Heart left ventricle (tissue), 16 donors: ENCODE measurements at regions not wholly inside any gene's neighbourhood (a gene's known extent, or its start where the extent isn't known, plus 50 kb on each side); places are given as distances from the start of the nearest gene placed in this dataset.

Experiments used
- ATAC-seq, 4 donors: fragments of 200-7000 bp; cut with Tn5 transposase; one replicate each; pipeline ENCODE4 v1.9.1; 2020 to 2022; ENCODE audit warnings: moderate library complexity in 4 of 4, mild to moderate bottlenecking in 3 of 4, moderate number of reproducible peaks in 1 of 4
- DNase-seq, 5 donors: peaks; one replicate each; pipeline ENCODE4 v3.0.0-alpha.2; 2020
- H3K27ac ChIP-seq, 12 donors: fragments of 200-600 bp; sonication (generic) in 4 of 12; one replicate each; pipeline versions ENCODE4 v1.5.0 to v1.8.0; 2016 to 2022; ENCODE audit warnings: mild to moderate bottlenecking in 2 of 12
- H3K27me3 ChIP-seq, 9 donors: fragments of 200-600 bp; sonication (generic) in 2 of 9; one replicate each; pipeline versions ENCODE4 v1.5.1 to v1.8.0; 2016 to 2022; ENCODE audit warnings: mild to moderate bottlenecking in 3 of 9
- H3K36me3 ChIP-seq, 9 donors: fragments of 200-600 bp; sonication (generic) in 2 of 9; one replicate each; pipeline versions ENCODE4 v1.5.0 to v1.8.0; 2018 to 2022; ENCODE audit warnings: mild to moderate bottlenecking in 2 of 9
- H3K4me1 ChIP-seq, 12 donors: fragments of 200-600 bp; sonication (generic) in 4 of 12; one replicate each; pipeline versions ENCODE4 v1.5.0 to v1.8.0; 2016 to 2022; ENCODE audit warnings: mild to moderate bottlenecking in 3 of 12
- H3K4me3 ChIP-seq, 12 donors: fragments of 200-600 bp; sonication (generic) in 4 of 12; one replicate each; pipeline versions ENCODE4 v1.5.0 to v1.8.0; 2017 to 2022; ENCODE audit warnings: mild to moderate bottlenecking in 9 of 12, moderate library complexity in 4 of 12
- H3K9me3 ChIP-seq, 12 donors: fragments of 200-600 bp; sonication (generic) in 4 of 12; one replicate each; pipeline versions ENCODE4 v1.5.0 to v1.8.0; 2016 to 2022; ENCODE audit warnings: mild to moderate bottlenecking in 1 of 12
- POLR2A ChIP-seq, 2 donors: fragments of 450-650 bp; IDR thresholded peaks; one replicate each; pipeline ENCODE4 v1.6.1; 2017; ENCODE audit warnings: antibody characterized with exemption in 2 of 2, mild to moderate bottlenecking in 2 of 2, moderate library complexity in 2 of 2
- WGBS, 4 donors: extraction: QIAGEN DNeasy Blood & Tissue Kit in 2 of 4; methylation state at CpG; one replicate each; pipeline versions ENCODE4 v1.1.5 to v1.1.7; 2013 to 2018; 5-methylcytosine and 5-hydroxymethylcytosine counted together
- intact Hi-C, 10 donors: fragments of 100-400 bp; cut with DNase I; formaldehyde crosslinking; loops; one replicate each; pipeline versions ENCODE4 v1.11.1 to v1.14.2; 2022
- TF ChIP-seq, protein P1 (sequence below), 12 donors: fragments of 200-600 bp; sonication (generic) in 4 of 12; IDR thresholded peaks; one replicate each; pipeline versions ENCODE4 v1.5.0 to v1.8.0; 2018 to 2022; ENCODE audit warnings: antibody characterized with exemption in 12 of 12, mild to moderate bottlenecking in 5 of 12
- donor health status: ischemic (EF 13 %, LVEDD 7.1; RV severe dilation, severe dysfunction).
- donor health status: healthy with polysubstance abuse.
- donor health status: DM: no; HTN: yes; CAD: no.
- donor health status: DM: no; HTN: no; CAD: no.
- donor health status: ischemic (EF 25% LVEDD 6.9; RV normal size, moderate dysfunction).
- donor health status: ischemic (EF 25% LVEDD 5.7; RV mildly dilated, moderate dysfunction).
- donor health status: healthy.
- donor health status: DM: yes; HTN: yes; CAD: no.
- donor health status: ischemic (EF 35%, LVEDD 5.7; RV mildly dilated, moderate dysfunction).
- donor health status: nonischemic (EF 11% LVEDD 7.7; RV severe dilation, severe dysfunction).
- donor health status: DM: yes; HTN: yes; CAD: no.
- donor health status: PGD.
- donor health status: ischemic (EF 29% LVEDD 5.4; RV normal size, mild dysfunction).
- donor health status: nonischemic (EF 23%, LVEDD 6.1; RV moderate dilation, normal function).

DNA sequence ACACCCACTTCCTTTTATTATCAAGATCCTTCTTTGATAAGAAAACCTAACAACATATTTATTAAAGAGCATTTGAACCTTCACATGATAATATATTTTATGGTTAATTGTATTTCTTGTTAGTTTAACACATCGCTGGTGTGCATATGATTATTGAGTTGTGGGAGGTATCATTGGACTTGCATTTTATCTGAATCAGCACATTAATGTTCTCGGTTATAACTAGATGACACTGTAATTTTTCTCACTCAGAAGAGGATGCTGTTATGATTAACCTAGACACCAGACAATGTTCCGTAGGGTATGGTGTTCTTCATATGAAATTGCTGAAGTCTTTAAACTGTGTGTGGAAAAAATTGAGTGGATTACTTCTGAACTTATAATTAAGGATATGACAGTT lies 1188.3 kb upstream of the EPHA6 start:
- TF ChIP-seq, protein P1, sequence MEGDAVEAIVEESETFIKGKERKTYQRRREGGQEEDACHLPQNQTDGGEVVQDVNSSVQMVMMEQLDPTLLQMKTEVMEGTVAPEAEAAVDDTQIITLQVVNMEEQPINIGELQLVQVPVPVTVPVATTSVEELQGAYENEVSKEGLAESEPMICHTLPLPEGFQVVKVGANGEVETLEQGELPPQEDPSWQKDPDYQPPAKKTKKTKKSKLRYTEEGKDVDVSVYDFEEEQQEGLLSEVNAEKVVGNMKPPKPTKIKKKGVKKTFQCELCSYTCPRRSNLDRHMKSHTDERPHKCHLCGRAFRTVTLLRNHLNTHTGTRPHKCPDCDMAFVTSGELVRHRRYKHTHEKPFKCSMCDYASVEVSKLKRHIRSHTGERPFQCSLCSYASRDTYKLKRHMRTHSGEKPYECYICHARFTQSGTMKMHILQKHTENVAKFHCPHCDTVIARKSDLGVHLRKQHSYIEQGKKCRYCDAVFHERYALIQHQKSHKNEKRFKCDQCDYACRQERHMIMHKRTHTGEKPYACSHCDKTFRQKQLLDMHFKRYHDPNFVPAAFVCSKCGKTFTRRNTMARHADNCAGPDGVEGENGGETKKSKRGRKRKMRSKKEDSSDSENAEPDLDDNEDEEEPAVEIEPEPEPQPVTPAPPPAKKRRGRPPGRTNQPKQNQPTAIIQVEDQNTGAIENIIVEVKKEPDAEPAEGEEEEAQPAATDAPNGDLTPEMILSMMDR (IDR thresholded peaks at IDR 0.05): no peak
- TF ChIP-seq POLR2A (IDR thresholded peaks at IDR 0.05): no peak
- Histone ChIP-seq H3K27me3 (no peaks in the 10 kb centered on the region), H3K4me3 (no peak overlapping the region), H3K4me1 (no peaks in the 10 kb centered on the region), H3K36me3 (no peaks in the 10 kb centered on the region), H3K27ac (no peak overlapping the region), H3K9me3 (no peaks in the 10 kb centered on the region)
- 87 to 89% (median 89%) methylated on average over 3 of the region's 3 CpGs for WGBS, 4 donors
- ATAC-seq: no peak
- intact Hi-C loops: no loop called here
- DNase-seq: no peak

DNA sequence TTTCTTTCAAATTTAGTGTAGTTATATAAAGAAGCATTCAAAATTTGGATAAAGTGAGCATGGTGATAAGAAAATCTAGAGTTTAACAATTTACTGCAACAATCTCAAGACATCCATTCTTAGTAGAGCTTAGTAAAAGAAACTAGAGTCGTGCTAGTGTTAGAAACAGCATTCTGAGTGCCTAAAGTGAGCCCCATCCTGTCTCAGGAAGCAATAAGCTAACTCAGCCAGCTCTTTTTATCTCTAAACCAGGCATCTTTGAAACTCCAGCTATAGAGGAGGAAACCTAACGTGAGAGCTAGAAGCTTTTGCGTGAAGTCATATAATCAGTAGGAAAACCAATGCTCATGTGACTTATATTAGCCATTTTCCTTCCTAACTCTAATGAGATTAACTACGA lies 1187.1 kb upstream of the EPHA6 start:
- Histone ChIP-seq H3K4me3 (no peak overlapping the region), H3K36me3 (no peaks in the 10 kb centered on the region), H3K4me1 (no peaks in the 10 kb centered on the region), H3K9me3 (no peaks in the 10 kb centered on the region), H3K27me3 (no peaks in the 10 kb centered on the region), H3K27ac (no peak overlapping the region)
- DNase-seq (no peak), ATAC-seq (no peak)
- TF ChIP-seq, protein P1 (IDR thresholded peaks at IDR 0.05): no peak
- TF ChIP-seq POLR2A (IDR thresholded peaks at IDR 0.05): no peak
- intact Hi-C loops: no loop called here
- WGBS, 4 donors: 42 to 55% (median 53%) methylated on average over 4 of the region's 4 CpGs

DNA sequence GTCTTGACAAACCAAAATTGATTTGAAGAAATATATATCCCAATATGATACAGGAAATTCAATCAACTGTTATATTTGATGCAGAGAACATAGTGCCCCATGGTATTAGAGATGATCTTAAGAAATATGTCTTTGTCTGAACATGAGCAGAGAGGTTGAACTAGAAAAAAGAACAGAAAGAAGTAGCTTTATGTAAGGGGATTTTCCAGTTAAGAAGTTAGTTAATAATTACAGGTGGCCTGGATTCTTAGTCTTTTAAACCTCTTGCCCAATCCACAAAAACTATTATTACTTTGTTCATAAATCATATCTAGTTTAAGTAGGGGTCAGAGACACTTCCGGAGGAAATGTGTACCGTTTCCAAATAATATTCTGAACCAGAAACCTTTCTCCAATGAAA lies 1186.7 kb upstream of the EPHA6 start:
- no peaks in the 10 kb centered on the region for H3K4me1 ChIP-seq
- intact Hi-C loops: no loop called here
- no peaks in the 10 kb centered on the region for H3K9me3 ChIP-seq
- TF ChIP-seq POLR2A (IDR thresholded peaks at IDR 0.05): no peak
- TF ChIP-seq, protein P1 (IDR thresholded peaks at IDR 0.05): no peak
- no peak overlapping the region for H3K27ac ChIP-seq
- ATAC-seq (no peak), DNase-seq (no peak)
- no peak overlapping the region for H3K4me3 ChIP-seq
- H3K27me3 ChIP-seq: no peaks in the 10 kb centered on the region
- H3K36me3 ChIP-seq: no peaks in the 10 kb centered on the region
- 74 to 76% (median 74%) methylated on average over 2 of the region's 2 CpGs for WGBS, 4 donors

DNA sequence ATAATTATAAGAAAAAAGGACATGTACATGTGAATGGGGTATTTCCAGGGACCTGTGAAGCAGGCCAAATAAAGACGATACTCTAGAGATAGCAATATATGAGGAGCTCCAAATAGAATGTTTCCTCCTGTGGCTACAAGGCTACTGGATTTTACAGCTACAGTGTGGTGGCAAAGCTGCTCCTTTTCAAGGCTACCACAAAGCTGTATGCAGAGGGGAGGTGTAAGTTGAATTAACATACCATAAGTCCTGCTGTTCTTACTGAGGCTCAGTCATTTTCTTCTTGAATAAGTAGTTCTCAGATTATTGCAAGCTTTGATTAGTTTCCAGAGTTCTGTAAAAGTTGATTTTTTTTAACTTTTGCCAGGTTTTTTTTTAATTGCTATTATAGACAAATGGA lies 1184.6 kb upstream of the EPHA6 start:
- WGBS, 4 donors: 63 to 75% (median 70%) methylated on average over 1 of the region's 1 CpG
- Histone ChIP-seq H3K4me1 (no peaks in the 10 kb centered on the region), H3K27ac (no peak overlapping the region), H3K36me3 (no peaks in the 10 kb centered on the region), H3K4me3 (no peak overlapping the region), H3K27me3 (no peaks in the 10 kb centered on the region), H3K9me3 (no peaks in the 10 kb centered on the region)
- TF ChIP-seq POLR2A (IDR thresholded peaks at IDR 0.05): no peak
- TF ChIP-seq, protein P1 (IDR thresholded peaks at IDR 0.05): no peak
- ATAC-seq: no peak
- no peak for DNase-seq
- intact Hi-C loops: no loop called here
